GM18505 (cell line): ENCODE measurements at regions not wholly inside any gene's neighbourhood (a gene's known extent, or its start where the extent isn't known, plus 50 kb on each side); places are given as distances from the start of the nearest gene placed in this dataset.

Source experiments
- ATAC-seq: cut with Tn5 transposase; IDR thresholded peaks from one replicate; pipeline ENCODE4 v1.9.1; 2021; ENCODE audit not compliant: unreplicated experiment
- POLR2A ChIP-seq: IDR thresholded peaks from 4 replicates; pipeline ENCODE4 v1.6.1; 2011; ENCODE audit warnings: borderline replicate concordance; ENCODE audit not compliant: insufficient read depth, insufficient read length; ENCODE audit errors: extremely low read depth

DNA sequence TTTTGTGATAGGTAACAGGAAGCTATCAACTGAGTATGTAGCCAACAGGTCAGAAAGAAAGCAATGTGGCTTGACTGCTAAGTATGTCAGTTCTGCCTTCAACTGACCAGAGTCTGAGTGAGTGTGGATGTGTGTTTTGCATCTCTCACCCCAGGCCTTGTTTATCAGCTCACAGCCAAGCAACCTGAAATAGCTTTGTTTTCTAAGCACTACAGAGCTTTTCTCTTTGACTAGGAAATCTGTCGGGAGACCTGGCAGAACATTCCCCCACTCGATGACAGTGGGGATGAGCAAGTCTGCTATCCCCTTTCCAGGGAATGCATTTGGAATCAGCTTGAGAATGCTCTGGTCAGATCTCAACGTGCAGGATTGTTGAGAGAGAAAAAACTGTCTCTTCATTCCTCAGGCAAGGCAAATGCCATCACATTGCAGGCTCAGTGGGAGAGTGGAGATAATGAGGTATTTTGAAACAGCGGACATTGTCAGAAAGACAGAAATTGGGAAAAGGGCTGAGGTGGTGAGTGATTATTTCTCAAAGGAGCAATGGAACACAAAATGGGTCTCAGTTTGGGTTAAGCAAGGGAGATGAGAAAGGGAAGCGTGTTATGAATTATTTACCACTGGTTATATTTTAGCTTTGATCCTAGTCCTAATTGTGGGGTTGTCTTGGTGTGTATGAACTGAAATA lies 233.8 kb upstream of the PIK3C3 start:
- TF ChIP-seq POLR2A, result no peak

DNA sequence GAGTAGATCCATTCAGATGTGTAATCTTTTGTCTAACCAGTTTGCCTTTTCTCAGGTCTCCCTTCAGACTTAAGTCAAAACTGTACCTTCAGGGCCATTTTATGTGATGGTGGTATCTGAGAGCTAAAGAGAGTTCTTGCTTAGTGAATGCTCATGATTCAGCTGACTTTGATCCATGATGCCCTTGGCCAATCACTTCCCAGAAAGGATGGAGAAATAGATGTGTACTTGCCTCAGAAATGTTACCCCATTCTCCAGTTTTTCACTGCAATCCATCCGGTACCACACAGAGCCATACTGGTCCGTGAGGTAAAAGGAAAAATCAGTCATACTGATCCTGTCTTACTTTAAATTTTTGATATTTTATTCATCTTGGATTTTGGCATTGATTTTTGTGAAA lies 234.8 kb upstream of the PIK3C3 start:
- no peak for TF ChIP-seq POLR2A
- no peak for ATAC-seq

More for the DNA sequence above, 233.8 kb upstream of the PIK3C3 start:
- ATAC-seq, result no peak

DNA sequence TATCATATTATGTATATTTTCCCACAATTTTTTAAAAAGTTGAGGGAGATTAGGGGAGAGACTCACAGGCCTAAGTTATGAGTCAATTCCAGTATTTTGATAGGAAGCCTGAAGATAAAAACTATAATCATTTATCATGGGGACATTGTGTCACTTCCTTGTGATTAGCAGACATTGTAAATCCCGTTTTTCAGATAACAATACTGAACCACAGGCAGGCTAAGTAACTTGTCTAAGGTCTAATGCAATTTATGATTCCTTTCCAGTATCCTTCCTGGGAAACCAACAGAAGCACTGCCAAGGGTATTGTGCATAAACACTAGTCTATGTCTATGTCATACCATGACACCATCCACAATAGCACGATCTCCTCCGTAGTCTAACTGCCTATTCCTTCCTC lies 235.2 kb upstream of the PIK3C3 start:
- no peak for TF ChIP-seq POLR2A
- no peak for ATAC-seq

DNA sequence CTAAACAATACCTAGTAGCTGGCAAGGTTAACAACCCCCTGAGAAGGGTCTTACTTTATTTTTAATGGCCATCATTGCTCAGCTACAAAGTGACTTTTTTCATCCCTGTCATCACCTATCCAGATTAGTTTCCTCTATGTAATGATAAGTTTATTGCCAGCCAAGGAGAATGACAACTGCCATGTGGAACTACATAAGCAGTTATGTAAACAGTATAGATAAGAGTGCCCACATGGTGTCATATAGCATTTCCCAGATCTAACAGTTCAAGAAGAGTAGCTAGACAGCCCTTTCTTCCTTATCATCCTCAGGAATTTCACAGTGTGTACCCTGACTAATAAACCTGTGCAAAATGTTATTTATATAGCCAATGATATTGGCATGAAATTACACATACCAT lies 240.2 kb upstream of the PIK3C3 start:
- no peak for TF ChIP-seq POLR2A
- ATAC-seq, result no peak

DNA sequence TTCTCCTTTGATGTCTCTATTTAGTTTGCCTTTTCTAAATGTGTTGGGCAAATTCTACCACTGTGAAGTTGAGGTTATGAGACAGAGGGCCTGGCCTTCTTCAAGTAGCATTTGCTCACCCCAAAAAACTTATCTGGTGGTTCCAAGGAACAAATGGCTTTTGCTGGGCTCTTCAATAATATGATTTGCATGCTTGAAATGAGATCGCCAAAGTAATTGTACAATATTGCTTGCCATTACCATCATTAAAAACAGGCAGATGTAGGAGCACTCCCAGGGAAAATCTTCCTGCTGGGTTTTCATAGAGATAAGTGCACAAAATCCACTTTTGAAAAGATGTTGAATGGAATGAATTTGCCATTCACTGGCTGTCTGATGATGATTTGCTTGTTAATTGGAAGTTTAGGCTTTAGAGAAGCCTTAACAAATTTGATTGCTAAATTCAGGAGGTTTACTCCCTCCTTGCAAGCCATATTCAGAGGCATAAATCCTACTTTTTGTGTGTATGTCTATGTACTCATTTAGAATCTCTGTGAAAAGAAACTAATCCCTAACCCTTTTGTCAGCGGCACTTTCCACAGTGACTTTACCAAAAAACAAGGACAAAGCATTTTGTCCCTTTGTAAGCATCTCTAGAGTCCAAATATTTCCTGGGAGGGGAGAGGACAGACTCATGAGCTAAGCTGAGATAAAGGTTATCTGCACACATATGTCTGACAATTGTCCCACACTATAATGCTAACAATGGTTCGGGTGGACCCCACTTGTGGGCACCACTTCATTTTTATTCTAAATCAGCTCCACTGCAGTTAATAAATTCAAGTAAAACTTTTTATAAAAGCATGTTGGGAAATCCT lies 240.8 kb upstream of the PIK3C3 start:
- ATAC-seq, result no peak
- no peak for TF ChIP-seq POLR2A

DNA sequence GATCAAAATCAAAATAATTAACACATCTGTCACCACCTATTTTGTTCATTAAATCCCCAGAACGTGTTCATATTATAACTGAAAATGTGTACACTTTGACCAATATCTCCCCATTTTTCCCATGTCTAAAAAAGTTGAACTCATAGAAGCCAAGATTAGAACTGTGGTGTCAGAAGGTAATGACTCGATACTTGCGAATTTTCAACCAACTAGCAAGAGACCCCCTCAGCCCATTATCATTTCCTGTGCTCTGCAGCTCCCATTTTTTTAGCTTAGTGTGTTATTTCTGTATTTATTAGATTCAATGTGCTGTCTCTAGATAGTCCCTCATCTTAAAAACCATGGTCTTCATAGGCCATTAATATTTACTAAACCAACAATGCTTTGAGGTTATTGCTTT lies 248.7 kb upstream of the PIK3C3 start:
- no peak for ATAC-seq
- no peak for TF ChIP-seq POLR2A

DNA sequence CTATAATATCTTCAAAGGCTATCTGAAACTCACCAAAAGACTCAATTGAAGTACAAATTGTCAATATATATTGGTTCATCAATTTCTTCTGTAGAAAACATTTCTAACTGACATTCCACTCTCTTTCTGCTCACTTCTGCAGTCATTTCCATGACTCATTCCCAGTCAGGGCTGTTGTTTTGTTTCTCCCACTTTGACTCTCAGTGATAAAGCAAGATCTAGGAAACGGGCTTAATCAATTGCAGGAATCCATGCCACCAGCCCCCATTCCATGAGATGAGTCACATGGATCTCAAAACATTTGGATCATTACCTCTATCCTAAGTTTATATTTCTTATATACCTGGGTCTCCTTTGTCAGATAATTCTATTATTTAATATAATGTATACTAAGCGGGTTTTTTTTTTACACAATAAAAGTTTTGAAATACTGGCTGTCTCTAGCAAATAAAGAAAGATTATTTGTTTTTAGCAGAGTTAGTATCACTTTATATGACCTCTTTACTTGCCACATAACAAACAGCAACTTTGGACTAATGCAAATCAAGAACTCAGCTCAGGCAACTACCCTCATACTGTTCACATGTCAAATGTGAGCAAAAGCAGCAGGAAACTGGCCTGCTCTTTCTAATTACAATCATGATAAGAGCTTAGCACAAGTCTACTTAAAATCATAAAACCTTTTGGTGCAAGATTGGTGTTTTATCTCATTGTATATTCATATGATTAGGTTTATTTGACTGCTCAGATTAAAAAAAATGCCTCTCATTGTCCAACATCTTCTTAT lies 251.1 kb upstream of the PIK3C3 start:
- no peak for TF ChIP-seq POLR2A
- ATAC-seq, result no peak

DNA sequence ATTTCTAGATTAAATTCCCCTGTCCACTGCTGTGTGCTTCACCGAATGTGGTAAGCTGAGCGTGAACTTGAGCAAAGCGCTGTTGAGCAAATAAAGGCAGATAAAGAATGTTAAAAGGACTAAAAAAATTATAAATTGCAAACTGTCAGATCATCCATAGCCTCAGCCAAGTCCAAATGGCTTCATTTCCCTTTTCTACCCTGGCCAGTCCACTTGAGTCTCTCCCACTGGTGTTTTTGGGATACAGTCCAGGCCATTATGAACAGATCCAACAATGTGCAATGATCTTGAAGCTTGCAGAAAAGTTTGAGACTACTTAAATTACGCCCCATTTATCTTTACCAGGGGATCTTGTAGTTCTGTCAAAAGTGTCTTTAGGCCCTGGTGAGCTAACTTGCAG lies 254.6 kb upstream of the PIK3C3 start:
- ATAC-seq, result no peak
- no peak for TF ChIP-seq POLR2A

DNA sequence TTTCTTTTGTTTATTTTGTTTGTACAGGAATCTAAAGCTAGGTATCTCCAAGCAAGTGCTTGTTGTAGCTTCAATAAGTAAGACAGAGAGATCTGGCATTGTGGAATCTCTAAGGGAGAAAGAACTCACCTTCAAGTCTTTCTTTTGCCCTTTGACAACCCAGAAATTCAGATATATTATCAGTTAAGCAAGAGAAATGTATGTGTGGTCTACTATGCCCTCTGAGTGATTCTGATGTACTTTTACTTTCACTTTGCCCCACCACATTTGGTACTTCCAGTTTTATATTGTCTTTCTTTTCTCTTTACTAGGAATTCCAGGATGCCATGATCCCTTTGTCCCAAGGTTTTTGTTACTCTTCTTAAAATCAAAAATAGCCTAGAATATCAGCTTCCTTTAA lies 259.6 kb upstream of the PIK3C3 start:
- TF ChIP-seq POLR2A, result no peak

DNA sequence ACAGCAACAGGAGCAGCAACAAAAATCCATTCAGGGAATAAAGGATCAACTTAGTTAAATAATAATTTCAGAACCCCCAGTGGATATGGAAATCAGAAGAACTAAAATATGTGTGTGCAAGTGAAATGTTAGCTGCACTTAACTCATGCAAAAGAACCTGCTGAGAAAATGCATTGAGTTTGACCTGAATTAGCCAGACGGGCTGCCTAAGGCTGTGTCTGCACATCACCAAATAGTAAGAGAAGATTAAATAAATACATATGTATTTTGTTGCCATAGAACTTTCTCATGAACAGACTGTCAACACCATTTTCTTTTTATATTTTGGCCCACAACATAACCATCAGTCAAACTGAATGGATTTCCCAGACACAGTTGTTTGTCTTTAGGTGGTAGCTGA lies 262.0 kb upstream of the PIK3C3 start:
- ATAC-seq, result no peak
- TF ChIP-seq POLR2A, result no peak

More for the DNA sequence above, 259.6 kb upstream of the PIK3C3 start:
- ATAC-seq, result no peak

DNA sequence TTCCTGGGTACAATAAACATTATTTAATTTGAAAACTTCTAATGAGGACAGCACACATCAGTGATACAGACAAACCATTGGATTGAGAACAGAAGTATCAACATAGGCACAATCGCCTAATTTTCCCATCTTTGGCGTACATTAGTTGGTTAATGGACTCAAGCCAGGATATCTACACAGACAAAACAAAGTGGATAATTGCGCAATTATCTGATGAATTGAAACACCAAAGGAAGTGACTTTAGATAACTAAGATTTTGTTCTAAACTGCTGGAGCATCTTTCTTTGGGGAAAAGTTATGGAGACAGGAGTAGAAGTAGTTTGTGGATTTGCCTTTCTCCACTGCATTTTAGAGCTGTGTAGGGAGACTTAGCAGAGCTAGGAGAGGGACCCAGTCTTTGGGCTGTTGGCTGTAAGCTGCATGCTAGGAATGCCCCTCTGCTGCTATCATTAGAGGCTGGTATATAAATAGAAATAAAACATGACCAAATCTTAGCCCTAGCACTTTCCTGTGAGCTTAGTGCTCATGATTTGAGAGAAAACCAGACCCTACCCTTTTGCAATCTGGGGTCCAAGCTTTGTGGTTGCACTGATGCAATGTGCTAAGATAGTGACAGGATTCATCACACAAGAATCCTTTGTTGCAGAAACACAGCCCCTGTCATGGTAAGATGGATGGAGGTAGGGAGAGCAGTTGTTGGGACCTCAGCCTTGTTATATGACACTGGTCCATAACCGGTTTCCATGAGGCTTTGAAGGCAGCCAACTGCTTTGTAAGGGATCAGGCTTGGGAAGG lies 264.5 kb upstream of the PIK3C3 start:
- TF ChIP-seq POLR2A, result no peak
- no peak for ATAC-seq

DNA sequence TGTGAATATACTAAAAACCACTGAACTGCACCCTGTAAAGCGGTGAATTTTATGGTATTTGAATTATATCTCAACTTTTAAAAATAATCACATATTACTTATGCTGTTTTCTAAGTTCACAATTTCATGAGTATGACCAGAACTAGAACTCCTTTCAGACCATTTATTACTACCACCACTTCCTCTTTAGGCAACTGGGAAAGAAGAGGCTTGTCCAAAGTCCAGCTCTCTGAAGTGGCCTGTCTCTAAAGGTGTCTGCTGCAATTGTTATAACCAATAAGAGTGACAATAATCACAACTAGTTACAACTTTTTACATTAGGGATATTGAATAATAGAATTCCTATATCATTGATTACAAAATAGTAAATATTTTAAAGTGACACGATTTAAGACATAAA lies 267.9 kb upstream of the PIK3C3 start:
- ATAC-seq, result no peak
- no peak for TF ChIP-seq POLR2A
